Loucy (cell line): ENCODE measurements at regions not wholly inside any gene's neighbourhood (a gene's known extent, or its start where the extent isn't known, plus 50 kb on each side); places are given as distances from the start of the nearest gene placed in this dataset.

ENCODE experiments used
- H2AFZ ChIP-seq: fragments of 200-600 bp; sonication (generic); 2 replicates; pipeline ENCODE4 v1.6.0; 2016; ENCODE audit warnings: antibody characterized with exemption, mild to moderate bottlenecking, low read length, moderate library complexity
- H3F3A ChIP-seq: fragments of 200-600 bp; 2 replicates; pipeline ENCODE4 v1.6.0; 2016; ENCODE audit warnings: antibody characterized with exemption, low read depth, mild to moderate bottlenecking
- H3K27me3 ChIP-seq: fragments of 200-600 bp; sonication (generic); 2 replicates; pipeline ENCODE4 v1.6.1; 2014; ENCODE audit warnings: low read length, mild to moderate bottlenecking; ENCODE audit not compliant: insufficient read depth, poor library complexity, severe bottlenecking
- H3K36me3 ChIP-seq: fragments of 200-600 bp; sonication (generic); 2 replicates; pipeline ENCODE4 v1.6.1; 2016; ENCODE audit warnings: low read length; ENCODE audit not compliant: insufficient read depth
- H3K4me1 ChIP-seq: fragments of 200-600 bp; sonication (generic); 2 replicates; pipeline ENCODE4 v1.5.1; 2014; ENCODE audit warnings: low read length, mild to moderate bottlenecking; ENCODE audit not compliant: insufficient read depth, poor library complexity, severe bottlenecking
- H3K4me2 ChIP-seq: fragments of 200-600 bp; sonication (generic); 2 replicates; pipeline ENCODE4 v1.6.0; 2014; ENCODE audit warnings: antibody characterized with exemption, low read length, low read depth, mild to moderate bottlenecking; ENCODE audit not compliant: poor library complexity, severe bottlenecking
- H3K4me3 ChIP-seq: fragments of 200-600 bp; sonication (generic); 2 replicates; pipeline ENCODE4 v1.5.1; 2014; ENCODE audit warnings: low read length, mild to moderate bottlenecking, mixed read lengths; ENCODE audit not compliant: poor library complexity, severe bottlenecking
- H3K79me2 ChIP-seq: fragments of 200-600 bp; sonication (generic); 2 replicates; pipeline ENCODE4 v1.6.1; 2014; ENCODE audit warnings: low read length; ENCODE audit not compliant: insufficient read depth
- H3K9ac ChIP-seq: fragments of 200-600 bp; sonication (generic); 2 replicates; pipeline ENCODE4 v1.6.0; 2014; ENCODE audit warnings: mild to moderate bottlenecking, low read depth, low read length, moderate library complexity; ENCODE audit not compliant: poor library complexity, severe bottlenecking
- H3K9me2 ChIP-seq: fragments of 200-600 bp; sonication (generic); replicated peaks from 2 replicates; pipeline ENCODE4 v1.6.1; 2016; ENCODE audit warnings: low read depth, low read length, mixed read lengths
- H3K9me3 ChIP-seq: fragments of 200-600 bp; sonication (generic); 2 replicates; pipeline ENCODE4 v1.6.1; 2014; ENCODE audit warnings: mild to moderate bottlenecking, antibody characterized with exemption, low read length, low read depth; ENCODE audit not compliant: insufficient read depth
- H4K20me1 ChIP-seq: fragments of 200-600 bp; sonication (generic); 2 replicates; pipeline ENCODE4 v1.6.0; 2014; ENCODE audit warnings: antibody characterized with exemption, low read length, mild to moderate bottlenecking; ENCODE audit not compliant: insufficient read depth, poor library complexity, severe bottlenecking
- CTCF ChIP-seq: fragments of 200-600 bp; sonication (generic); conservative IDR thresholded peaks from 2 replicates; pipeline ENCODE4 v1.5.1; 2014; ENCODE audit warnings: mild to moderate bottlenecking, antibody characterized with exemption, low read length
- EZH2phosphoT487 ChIP-seq: fragments of 200-600 bp; IDR thresholded peaks from 2 replicates; pipeline ENCODE4 v1.6.1; 2018; ENCODE audit warnings: antibody characterized with exemption, mild to moderate bottlenecking, moderate library complexity, borderline replicate concordance

GRCh38 chr9:17905781-17906175 lies 326.9 kb downstream of the SH3GL2 start:
- Histone ChIP-seq H3K4me3 (no peak overlapping the region), H4K20me1 (no peaks in the 10 kb centered on the region), H3K9me2 (no peaks in the 10 kb centered on the region), H3K4me2 (no peak overlapping the region), H3F3A (no peaks in the 10 kb centered on the region), H3K4me1 (no peaks in the 10 kb centered on the region), H3K79me2 (no peaks in the 10 kb centered on the region), H3K9ac (no peak overlapping the region), H3K9me3 (no peaks in the 10 kb centered on the region; the same call in 1 of the 2 replicates), H3K36me3 (no peaks in the 10 kb centered on the region), H3K27me3 (no peaks in the 10 kb centered on the region), H2AFZ (no peak overlapping the region)
- TF ChIP-seq CTCF: no peak
- TF ChIP-seq EZH2phosphoT487: no peak

GRCh38 chr9:17906176-17906840 lies 327.4 kb downstream of the SH3GL2 start:
- H3K9me2 ChIP-seq: no peaks in the 10 kb centered on the region
- H3K4me2 ChIP-seq: no peak overlapping the region
- H3K4me1 ChIP-seq: no peaks in the 10 kb centered on the region
- no peaks in the 10 kb centered on the region for H3F3A ChIP-seq
- no peaks in the 10 kb centered on the region for H3K79me2 ChIP-seq
- TF ChIP-seq CTCF: no peak
- H3K9ac ChIP-seq: no peak overlapping the region
- no peak overlapping the region for H3K4me3 ChIP-seq
- no peaks in the 10 kb centered on the region; the same call in 1 of the 2 replicates for H3K9me3 ChIP-seq
- no peak overlapping the region for H2AFZ ChIP-seq
- no peaks in the 10 kb centered on the region for H3K27me3 ChIP-seq
- H3K36me3 ChIP-seq: no peaks in the 10 kb centered on the region
- H4K20me1 ChIP-seq: no peaks in the 10 kb centered on the region

GRCh38 chr9:17906841-17907778 lies 328.2 kb downstream of the SH3GL2 start:
- no peaks in the 10 kb centered on the region for H3F3A ChIP-seq
- H4K20me1 ChIP-seq: no peaks in the 10 kb centered on the region
- H2AFZ ChIP-seq: no peak overlapping the region
- H3K9ac ChIP-seq: no peak overlapping the region
- no peaks in the 10 kb centered on the region for H3K36me3 ChIP-seq
- no peaks in the 10 kb centered on the region; the same call in 1 of the 2 replicates for H3K9me3 ChIP-seq
- H3K4me2 ChIP-seq: no peak overlapping the region
- TF ChIP-seq CTCF (no peak), EZH2phosphoT487 (no peak)
- H3K4me3 ChIP-seq: no peak overlapping the region
- H3K79me2 ChIP-seq: no peaks in the 10 kb centered on the region
- no peaks in the 10 kb centered on the region for H3K9me2 ChIP-seq
- H3K4me1 ChIP-seq: no peaks in the 10 kb centered on the region
- H3K27me3 ChIP-seq: no peaks in the 10 kb centered on the region
